ENCODE measurements at regions not wholly inside any gene's neighbourhood (a gene's known extent, or its start where the extent isn't known, plus 50 kb on each side); places are given as distances from the start of the nearest gene placed in this dataset.

- intact Hi-C loops (cut with DNase I), result no loop called here
- no peaks in the 10 kb centered on the region for H3K27me3 ChIP-seq (replicated peaks; ENCODE audit: insufficient read depth)
- no peak for TF ChIP-seq POLR2A (IDR thresholded peaks at IDR 0.05)
- no peak for TF ChIP-seq CTCF (IDR thresholded peaks at IDR 0.05)
- TF ChIP-seq POLR2AphosphoS5 (IDR thresholded peaks at IDR 0.05), result no peak
- no peaks in the 10 kb centered on the region for H3K9me3 ChIP-seq
- 76% methylated on average over 1 of the region's 1 CpG for WGBS
- no peaks in the 10 kb centered on the region for H3K36me3 ChIP-seq
- no peak overlapping the region for H3K4me3 ChIP-seq
- no peaks in the 10 kb centered on the region for H3K4me1 ChIP-seq (replicated peaks)
- H3K27ac ChIP-seq, result no peak overlapping the region
- DNase-seq (ENCODE audit: low spot score), result no peak
These were observed 142.0 kb upstream of the NUDT6 start for GRCh38 chr4:123064390-123064789.

- Histone ChIP-seq H3K9me3 (no peaks in the 10 kb centered on the region), H3K27me3 (replicated peaks; ENCODE audit: insufficient read depth) (no peaks in the 10 kb centered on the region), H3K4me3 (no peak overlapping the region), H3K4me1 (replicated peaks) (no peaks in the 10 kb centered on the region), H3K36me3 (no peaks in the 10 kb centered on the region), H3K27ac (no peak overlapping the region)
- DNase-seq (ENCODE audit: low spot score), result no peak
- intact Hi-C loops (cut with DNase I), result no loop called here
- WGBS, result 30% methylated on average over 1 of the region's 1 CpG
- TF ChIP-seq POLR2AphosphoS5 (IDR thresholded peaks at IDR 0.05) (no peak), CTCF (IDR thresholded peaks at IDR 0.05) (no peak), POLR2A (IDR thresholded peaks at IDR 0.05) (no peak)
These were observed 145.7 kb upstream of the NUDT6 start for GRCh38 chr4:123068081-123068480.

GRCh38 chr4:123072060-123072459, 149.7 kb upstream of the NUDT6 start:
- no peak overlapping the region for H3K4me3 ChIP-seq
- DNase-seq (ENCODE audit: low spot score), result no peak
- WGBS, result 100% methylated on average over 1 of the region's 1 CpG
- TF ChIP-seq CTCF (IDR thresholded peaks at IDR 0.05) (no peak), POLR2A (IDR thresholded peaks at IDR 0.05) (no peak), POLR2AphosphoS5 (IDR thresholded peaks at IDR 0.05) (no peak)
- intact Hi-C loops (cut with DNase I), result no loop called here
- H3K27me3 ChIP-seq (replicated peaks; ENCODE audit: insufficient read depth), result no peaks in the 10 kb centered on the region
- H3K9me3 ChIP-seq, result no peaks in the 10 kb centered on the region
- no peaks in the 10 kb centered on the region for H3K4me1 ChIP-seq (replicated peaks)
- no peak overlapping the region for H3K27ac ChIP-seq
- no peaks in the 10 kb centered on the region for H3K36me3 ChIP-seq

- no peaks in the 10 kb centered on the region for H3K4me1 ChIP-seq (replicated peaks)
- no peak for TF ChIP-seq POLR2AphosphoS5 (IDR thresholded peaks at IDR 0.05)
- no peak for TF ChIP-seq POLR2A (IDR thresholded peaks at IDR 0.05)
- TF ChIP-seq CTCF (IDR thresholded peaks at IDR 0.05), result no peak
- intact Hi-C loops (cut with DNase I), result no loop called here
These were observed 151.3 kb upstream of the NUDT6 start for GRCh38 chr4:123073650-123074049.

GRCh38 chr4:123077330-123077729, 154.9 kb upstream of the NUDT6 start:
- intact Hi-C loops (cut with DNase I), result no loop called here
- TF ChIP-seq POLR2A (IDR thresholded peaks at IDR 0.05), result no peak
- TF ChIP-seq CTCF (IDR thresholded peaks at IDR 0.05), result no peak
- no peak for TF ChIP-seq POLR2AphosphoS5 (IDR thresholded peaks at IDR 0.05)
- no peaks in the 10 kb centered on the region for H3K27me3 ChIP-seq (replicated peaks; ENCODE audit: insufficient read depth)
- H3K36me3 ChIP-seq, result no peaks in the 10 kb centered on the region
- H3K4me1 ChIP-seq (replicated peaks), result no peaks in the 10 kb centered on the region
- 96% methylated on average over 2 of the region's 2 CpGs for WGBS
- no peak for DNase-seq (ENCODE audit: low spot score)
- H3K27ac ChIP-seq, result no peak overlapping the region
- no peak overlapping the region for H3K4me3 ChIP-seq
- no peaks in the 10 kb centered on the region for H3K9me3 ChIP-seq

More at GRCh38 chr4:123073650-123074049, 151.3 kb upstream of the NUDT6 start:
- Histone ChIP-seq H3K9me3 (no peaks in the 10 kb centered on the region), H3K27ac (no peak overlapping the region), H3K27me3 (replicated peaks; ENCODE audit: insufficient read depth) (no peaks in the 10 kb centered on the region), H3K4me3 (no peak overlapping the region), H3K36me3 (no peaks in the 10 kb centered on the region)
- DNase-seq (ENCODE audit: low spot score), result no peak
- 65% methylated on average over 2 of the region's 2 CpGs for WGBS
